Lower lobe of right lung (tissue), 2 donors: ENCODE measurements at regions not wholly inside any gene's neighbourhood (a gene's known extent, or its start where the extent isn't known, plus 50 kb on each side); places are given as distances from the start of the nearest gene placed in this dataset.

ENCODE experiments used
- ATAC-seq, 2 donors: fragments of 200-7000 bp; cut with Tn5 transposase; one replicate each; pipeline ENCODE4 v1.9.1; 2020 to 2022; ENCODE audit warnings: mild to moderate bottlenecking in 2 of 2, moderate library complexity in 2 of 2
- DNase-seq: peaks from one replicate; pipeline ENCODE4 v3.0.0-alpha.2; 2020
- H3K27ac ChIP-seq: fragments of 200-600 bp; one replicate; pipeline ENCODE4 v1.8.0; 2022
- H3K27me3 ChIP-seq: fragments of 200-600 bp; one replicate; pipeline ENCODE4 v1.8.0; 2022; ENCODE audit warnings: low read depth
- H3K36me3 ChIP-seq: fragments of 200-600 bp; one replicate; pipeline ENCODE4 v1.8.0; 2022; ENCODE audit warnings: mild to moderate bottlenecking
- H3K4me1 ChIP-seq: fragments of 200-600 bp; one replicate; pipeline ENCODE4 v1.8.0; 2022
- H3K4me3 ChIP-seq: fragments of 200-600 bp; one replicate; pipeline ENCODE4 v1.8.0; 2022; ENCODE audit warnings: mild to moderate bottlenecking
- H3K9me3 ChIP-seq: fragments of 200-600 bp; one replicate; pipeline ENCODE4 v1.8.0; 2022
- intact Hi-C: fragments of 100-400 bp; cut with DNase I; formaldehyde crosslinking; loops from one replicate; pipeline ENCODE4 v1.11.0; 2022
- TF ChIP-seq, protein P1 (sequence below): fragments of 200-600 bp; IDR thresholded peaks from one replicate; pipeline ENCODE4 v1.8.0; 2022; ENCODE audit warnings: antibody characterized with exemption, mild to moderate bottlenecking
- donor health status: DM: no; HTN: yes; CAD: no; lungs with severe emphysema.

DNA sequence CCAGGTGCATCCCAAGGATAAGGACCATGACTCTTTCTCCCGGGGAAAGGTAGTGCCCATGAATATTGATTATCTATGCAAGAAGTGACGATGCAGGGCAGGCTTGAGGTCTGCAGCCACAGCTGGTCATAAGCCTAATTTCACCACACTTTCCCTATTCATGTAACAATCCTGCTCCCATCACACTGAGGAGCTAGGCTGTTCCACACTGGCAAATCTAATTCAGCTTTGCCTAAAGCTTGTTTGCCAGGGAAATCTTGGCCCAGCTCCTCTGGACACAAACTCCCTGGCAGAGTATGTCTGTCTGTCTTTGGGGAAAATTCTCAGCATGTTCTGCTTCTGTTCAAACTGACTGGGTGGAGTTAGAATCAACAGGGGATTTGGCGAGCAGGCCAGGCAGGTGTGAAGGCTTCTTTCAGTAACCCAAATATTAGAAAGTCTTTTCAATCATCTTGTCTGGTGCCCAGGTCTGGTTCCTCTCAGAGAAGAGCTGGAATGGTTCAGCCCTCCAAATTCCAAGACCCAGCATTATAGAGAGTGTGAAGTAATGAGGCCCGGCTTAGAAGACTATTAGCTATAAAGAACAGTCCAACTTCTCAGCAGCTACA, 88.5 kb upstream of the SPDL1 start:
- H3K36me3 ChIP-seq = no peaks in the 10 kb centered on the region
- H3K4me3 ChIP-seq = no peak overlapping the region
- intact Hi-C loops = no loop called here
- H3K9me3 ChIP-seq = no peaks in the 10 kb centered on the region
- no peak overlapping the region for H3K27ac ChIP-seq
- DNase-seq (no peak), ATAC-seq (no peak)
- no peaks in the 10 kb centered on the region for H3K27me3 ChIP-seq
- no peaks in the 10 kb centered on the region for H3K4me1 ChIP-seq
- TF ChIP-seq, protein P1, sequence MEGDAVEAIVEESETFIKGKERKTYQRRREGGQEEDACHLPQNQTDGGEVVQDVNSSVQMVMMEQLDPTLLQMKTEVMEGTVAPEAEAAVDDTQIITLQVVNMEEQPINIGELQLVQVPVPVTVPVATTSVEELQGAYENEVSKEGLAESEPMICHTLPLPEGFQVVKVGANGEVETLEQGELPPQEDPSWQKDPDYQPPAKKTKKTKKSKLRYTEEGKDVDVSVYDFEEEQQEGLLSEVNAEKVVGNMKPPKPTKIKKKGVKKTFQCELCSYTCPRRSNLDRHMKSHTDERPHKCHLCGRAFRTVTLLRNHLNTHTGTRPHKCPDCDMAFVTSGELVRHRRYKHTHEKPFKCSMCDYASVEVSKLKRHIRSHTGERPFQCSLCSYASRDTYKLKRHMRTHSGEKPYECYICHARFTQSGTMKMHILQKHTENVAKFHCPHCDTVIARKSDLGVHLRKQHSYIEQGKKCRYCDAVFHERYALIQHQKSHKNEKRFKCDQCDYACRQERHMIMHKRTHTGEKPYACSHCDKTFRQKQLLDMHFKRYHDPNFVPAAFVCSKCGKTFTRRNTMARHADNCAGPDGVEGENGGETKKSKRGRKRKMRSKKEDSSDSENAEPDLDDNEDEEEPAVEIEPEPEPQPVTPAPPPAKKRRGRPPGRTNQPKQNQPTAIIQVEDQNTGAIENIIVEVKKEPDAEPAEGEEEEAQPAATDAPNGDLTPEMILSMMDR = no peak

DNA sequence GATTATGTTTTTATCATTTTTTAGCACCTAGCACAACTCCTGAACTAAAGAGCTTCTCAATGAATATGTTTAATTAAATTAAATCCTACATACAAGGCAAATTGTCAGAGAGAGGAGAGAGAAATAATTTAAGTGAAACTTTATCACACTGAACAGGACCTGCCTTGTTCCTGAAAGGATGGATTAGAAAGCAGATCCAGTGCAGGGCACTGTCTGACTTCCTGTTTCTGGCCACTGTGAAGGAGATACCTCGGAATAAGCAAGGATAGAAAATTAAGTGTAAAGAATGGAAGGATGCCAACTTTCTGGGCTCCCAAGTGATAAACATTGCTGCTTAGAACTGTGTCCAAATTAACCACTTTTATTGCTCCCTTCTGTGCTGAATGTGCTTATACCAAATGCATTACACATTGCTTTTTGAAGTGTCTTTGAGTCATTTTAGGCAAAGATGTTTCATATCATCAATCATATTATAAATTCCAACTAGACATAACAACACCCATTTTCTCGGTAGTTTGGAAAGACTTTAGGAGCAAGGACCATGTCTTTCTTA, 89.1 kb upstream of the SPDL1 start:
- DNase-seq (no peak), ATAC-seq (no peak)
- TF ChIP-seq, protein P1 = no peak
- no peaks in the 10 kb centered on the region for H3K4me1 ChIP-seq
- no peaks in the 10 kb centered on the region for H3K36me3 ChIP-seq
- no peaks in the 10 kb centered on the region for H3K27me3 ChIP-seq
- H3K27ac ChIP-seq = no peak overlapping the region
- H3K9me3 ChIP-seq = no peaks in the 10 kb centered on the region
- intact Hi-C loops = no loop called here
- H3K4me3 ChIP-seq = no peak overlapping the region

GRCh38 chr5:169474226-169474625, 109.3 kb upstream of the SPDL1 start:
- no peak overlapping the region for H3K27ac ChIP-seq
- H3K27me3 ChIP-seq = no peaks in the 10 kb centered on the region
- ATAC-seq (no peak), DNase-seq (no peak)
- TF ChIP-seq, protein P1 = no peak
- no peak overlapping the region for H3K4me3 ChIP-seq
- no peaks in the 10 kb centered on the region for H3K9me3 ChIP-seq
- H3K36me3 ChIP-seq = no peaks in the 10 kb centered on the region
- intact Hi-C loops = no loop called here
- no peaks in the 10 kb centered on the region for H3K4me1 ChIP-seq

GRCh38 chr5:169472544-169472943, 111.0 kb upstream of the SPDL1 start:
- no peak for ATAC-seq
- TF ChIP-seq, protein P1 = no peak
- Histone ChIP-seq H3K27me3 (no peaks in the 10 kb centered on the region), H3K4me3 (no peak overlapping the region), H3K9me3 (no peaks in the 10 kb centered on the region), H3K36me3 (no peaks in the 10 kb centered on the region), H3K27ac (no peak overlapping the region), H3K4me1 (no peaks in the 10 kb centered on the region)
- intact Hi-C loops = no loop called here
- no peak for DNase-seq

DNA sequence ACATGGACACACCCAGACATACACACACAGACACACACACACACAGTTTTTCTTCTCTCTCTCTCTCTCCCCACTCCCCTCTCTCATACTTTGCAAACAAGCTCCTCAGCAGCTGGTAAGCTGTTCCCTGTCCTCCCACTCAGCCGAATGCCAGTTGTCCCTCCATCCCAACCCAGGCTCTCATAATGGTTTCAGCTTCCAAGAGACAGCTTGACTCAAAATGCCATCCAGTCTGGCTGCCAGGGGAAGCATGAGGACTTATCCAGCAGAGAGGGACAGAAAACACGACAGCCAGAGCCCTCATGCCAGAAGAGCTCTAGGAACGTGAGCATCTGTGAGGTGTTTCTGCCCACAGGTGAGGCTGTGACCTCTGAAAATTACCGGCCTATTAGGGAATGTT, 112.6 kb upstream of the SPDL1 start:
- TF ChIP-seq, protein P1 = no peak
- ATAC-seq (no peak), DNase-seq (no peak)
- peaks cover 4% of the 10 kb centered on the region for H3K9me3 ChIP-seq
- H3K27ac ChIP-seq = no peak overlapping the region
- intact Hi-C loops = no loop called here
- H3K27me3 ChIP-seq = no peaks in the 10 kb centered on the region
- no peaks in the 10 kb centered on the region for H3K4me1 ChIP-seq
- H3K36me3 ChIP-seq = no peaks in the 10 kb centered on the region
- no peak overlapping the region for H3K4me3 ChIP-seq
